DMS 273 (cell line): ENCODE measurements at regions not wholly inside any gene's neighbourhood (a gene's known extent, or its start where the extent isn't known, plus 50 kb on each side); places are given as distances from the start of the nearest gene placed in this dataset.

Experiments used
- DNase-seq: peaks from one replicate; lab custom pipeline; 2025; ENCODE audit not compliant: unreplicated experiment; lab: John Stamatoyannopoulos, UW

DNA sequence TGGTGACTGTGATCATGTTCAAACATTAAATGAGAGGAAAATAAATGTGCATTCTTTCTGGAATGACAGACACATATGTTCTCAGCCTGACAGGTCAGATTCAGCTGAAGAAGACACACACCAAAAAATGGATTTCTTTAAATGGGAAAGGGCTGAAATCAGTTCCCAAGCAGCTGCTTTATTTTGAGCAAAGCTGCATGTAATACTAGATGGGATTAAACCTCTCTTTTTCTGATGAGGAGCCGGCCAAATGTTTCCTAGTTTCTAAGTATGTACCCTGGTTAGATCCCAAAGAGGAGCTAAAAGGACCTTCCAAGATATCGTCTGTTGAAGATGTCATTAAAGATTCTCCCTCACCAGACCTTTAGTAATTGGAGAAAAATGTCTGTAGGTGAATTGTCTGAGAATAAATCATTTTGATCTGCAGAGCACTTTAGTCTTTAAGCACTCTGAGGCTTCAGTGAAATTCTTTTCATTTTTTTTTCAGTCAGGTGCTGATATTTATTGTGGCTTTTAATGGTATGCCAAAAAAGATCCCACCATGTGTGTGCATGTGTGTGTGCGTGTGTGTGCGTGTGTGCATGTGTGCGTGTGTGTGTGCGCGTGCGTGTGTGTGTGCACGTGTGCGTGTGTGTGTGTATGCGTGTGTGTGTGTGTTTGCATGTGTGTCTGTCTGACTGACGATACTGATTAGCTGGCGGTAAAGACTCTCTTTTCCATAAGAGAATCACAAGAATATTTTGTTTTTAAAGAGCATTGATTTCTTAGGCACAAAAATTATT is 175.8 kb downstream of the IRS1 start:
- peak; percentile 18 for DNase-seq

DNA sequence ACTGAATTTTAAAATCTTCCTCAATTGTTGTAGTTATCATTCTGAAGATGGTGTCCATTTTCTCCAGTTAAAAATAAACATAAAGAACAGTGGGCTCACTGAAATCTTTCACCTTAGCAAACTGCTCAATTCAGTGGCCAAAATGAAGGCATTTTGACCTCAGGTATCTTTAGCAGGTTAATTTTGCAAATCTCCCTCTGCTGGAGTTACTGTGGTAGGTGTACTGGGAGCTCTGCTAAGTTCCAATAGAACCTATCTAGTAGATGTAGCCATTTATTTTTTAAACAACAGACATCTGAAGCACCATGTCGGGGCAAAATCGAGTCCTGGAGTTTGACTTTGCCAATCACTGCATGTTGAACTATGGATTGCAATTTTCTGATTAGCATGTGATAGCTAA is 177.1 kb downstream of the IRS1 start:
- peak; percentile 9 for DNase-seq

DNA sequence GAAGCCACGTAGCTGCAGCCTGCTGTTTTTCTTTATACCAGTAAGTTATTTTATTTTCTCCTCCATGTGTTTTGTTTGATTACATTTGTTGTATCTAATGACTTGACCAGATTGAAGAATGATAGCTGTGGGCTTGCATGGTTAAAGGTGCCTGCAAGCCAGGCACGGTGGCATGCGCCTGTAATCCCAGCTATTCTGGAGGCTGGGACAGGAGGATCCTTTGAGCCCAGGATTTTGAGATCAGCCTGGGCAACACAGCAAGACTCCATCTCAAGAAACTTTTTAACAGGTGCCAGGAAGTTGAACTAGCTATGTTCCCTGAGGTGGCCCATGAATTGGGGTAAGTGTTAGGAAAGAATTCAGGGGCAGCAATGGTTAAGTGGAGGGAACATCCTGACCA is 179.4 kb downstream of the IRS1 start:
- no peak for DNase-seq

DNA sequence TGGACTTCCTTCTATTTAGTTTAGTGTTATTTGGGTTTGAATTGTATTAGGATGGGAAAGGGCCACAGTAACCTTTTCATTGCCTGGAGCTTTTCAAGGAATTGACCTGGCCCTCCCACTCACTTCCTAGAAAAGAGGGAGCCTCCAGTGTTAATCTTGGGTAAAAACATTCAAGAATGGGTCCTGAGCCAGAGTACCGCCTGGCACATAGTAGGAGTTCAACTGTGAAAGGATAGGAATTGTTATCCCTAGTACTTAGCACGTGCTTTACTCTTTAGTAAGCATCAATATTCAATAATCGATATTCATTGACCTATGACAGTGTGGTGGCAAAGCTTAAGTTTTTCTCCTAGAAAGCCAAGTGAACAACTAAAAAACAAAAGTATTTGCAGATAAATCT is 179.9 kb downstream of the IRS1 start:
- no peak for DNase-seq

DNA sequence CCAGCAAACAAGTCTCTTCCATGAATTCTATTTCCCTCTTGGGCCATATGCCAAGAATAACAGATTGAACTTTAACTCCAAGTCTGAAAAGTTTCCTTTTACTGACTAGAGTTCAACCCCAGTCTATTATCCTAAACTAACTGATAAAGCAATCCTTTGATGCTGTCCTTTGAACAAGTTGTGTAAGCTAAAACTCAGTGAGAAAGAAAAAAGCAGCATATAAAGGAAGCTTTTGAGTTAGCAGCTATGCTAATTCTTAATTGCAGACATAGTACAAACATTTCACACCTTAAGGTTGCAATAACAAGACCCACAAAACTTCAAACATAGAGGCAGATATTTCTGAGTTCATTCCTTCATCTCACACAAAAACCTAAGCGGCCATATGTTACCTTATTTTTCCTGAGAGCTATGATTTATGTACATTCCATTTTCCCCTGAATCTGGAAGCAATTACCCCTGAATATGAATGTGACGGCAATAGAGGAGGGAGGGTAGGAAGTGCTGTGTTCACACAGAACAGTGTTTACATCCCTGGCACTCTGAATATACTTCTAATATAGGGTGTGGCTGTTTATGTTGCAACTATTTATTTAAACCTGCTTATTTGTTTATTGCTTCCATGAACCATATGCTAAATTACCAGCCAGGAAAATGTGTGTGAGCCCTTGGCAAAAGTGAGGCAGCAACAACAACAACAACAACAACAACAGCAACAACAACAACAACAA is 180.6 kb downstream of the IRS1 start:
- peak; percentile 69 for DNase-seq

DNA sequence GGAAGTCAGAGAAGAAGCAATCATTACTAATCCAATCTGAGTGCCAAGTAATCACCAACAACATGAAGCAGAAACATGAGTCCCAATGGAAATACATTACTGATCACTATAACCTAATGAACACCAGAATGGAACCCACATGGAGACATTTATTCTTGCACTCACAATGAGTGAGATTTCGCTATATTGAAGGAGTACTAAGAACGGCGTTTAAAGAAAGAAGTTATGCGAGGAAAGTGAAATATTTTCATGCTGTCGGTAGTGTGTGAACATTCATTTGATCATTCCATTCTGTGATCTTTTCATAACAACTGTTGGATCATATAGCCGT is 181.1 kb downstream of the IRS1 start:
- no peak for DNase-seq

DNA sequence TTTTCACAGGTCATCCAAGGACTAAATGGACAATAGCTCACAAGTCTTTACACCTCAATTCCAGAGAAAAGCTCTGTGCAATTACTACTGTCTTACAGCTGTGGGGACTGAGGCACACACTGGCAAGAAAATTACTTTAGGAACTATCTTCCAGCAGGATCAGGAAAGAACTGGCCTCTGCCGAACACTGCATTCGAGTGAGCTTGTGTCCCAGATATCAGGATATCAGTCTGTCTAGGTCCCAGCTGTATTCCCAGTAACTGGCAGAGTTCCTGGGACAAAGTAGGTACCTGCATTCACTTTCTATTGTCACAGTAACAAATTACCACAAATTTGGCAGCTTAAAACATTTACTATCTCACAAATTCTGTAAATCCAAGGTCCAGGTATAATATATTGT is 183.7 kb downstream of the IRS1 start:
- no peak for DNase-seq

DNA sequence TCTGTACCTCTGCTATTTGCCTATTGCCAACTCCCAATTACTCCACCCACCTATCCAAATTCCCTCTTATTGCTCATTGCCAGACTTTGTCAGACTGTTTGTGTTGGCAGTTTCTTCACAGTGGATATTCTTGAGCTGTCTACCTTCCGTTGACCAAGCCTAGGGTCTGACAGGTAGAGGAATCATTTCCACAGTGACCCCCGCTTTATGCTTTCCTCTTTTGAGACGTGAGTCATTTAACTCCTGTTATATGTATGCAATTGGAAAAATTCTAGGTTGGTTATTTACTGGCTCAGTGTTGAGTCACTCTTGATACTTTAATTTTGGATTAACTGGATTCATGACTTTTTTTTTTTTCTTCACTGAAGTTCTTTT is 187.7 kb downstream of the IRS1 start:
- DNase-seq = no peak

DNA sequence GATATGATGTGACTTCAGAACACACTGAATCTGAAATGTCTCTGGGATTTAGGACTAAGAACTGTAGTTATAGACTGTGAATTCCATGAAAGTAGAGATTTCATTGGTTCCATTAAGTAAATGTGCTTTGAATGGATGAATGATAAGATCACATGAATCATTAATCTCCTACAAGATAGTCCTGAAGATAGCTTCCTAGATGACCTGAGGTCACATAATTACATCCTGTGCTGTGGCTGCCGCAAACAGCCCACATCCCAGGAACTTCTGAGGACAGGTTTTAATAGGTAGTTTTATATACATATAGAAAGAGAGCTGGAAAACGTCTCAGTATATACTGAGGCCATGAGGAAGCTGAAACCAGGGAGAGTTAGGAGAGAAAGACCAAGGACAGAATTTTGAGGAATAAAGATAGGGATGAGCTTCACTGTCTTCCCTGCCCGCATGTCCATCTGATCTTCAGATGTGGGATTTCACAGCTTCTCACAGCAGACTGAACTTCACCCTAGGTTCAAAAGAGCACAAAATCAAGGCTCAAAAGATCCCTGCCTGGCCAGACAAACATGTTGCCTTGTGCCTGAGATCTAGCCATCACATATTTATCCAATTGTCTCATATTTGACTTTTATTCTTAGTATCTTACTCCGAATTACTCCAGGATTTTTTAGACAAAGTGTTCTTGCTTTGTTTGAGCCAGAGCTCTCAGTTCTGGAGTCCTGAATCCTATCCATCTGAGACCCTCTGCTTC is 188.2 kb downstream of the IRS1 start:
- no peak for DNase-seq

DNA sequence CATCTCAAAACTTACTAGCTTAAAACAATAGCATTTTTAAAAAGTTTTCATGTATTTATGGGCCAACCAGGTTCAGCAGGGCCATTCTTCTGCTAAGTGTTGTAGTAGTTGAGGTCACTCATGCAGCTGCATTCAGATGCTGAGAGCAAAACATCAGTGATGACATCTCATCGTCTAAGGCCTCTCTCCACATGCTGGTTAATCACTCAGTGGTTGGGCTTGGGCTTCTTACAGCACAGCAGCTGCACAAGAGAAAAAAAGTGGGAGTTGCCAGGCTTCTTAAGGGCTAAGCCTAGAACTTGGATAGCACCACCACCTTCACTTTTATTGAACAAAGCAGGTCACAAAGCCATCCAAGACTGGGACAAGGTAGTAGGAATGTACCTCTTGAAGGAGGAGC is 190.3 kb downstream of the IRS1 start:
- no peak for DNase-seq

DNA sequence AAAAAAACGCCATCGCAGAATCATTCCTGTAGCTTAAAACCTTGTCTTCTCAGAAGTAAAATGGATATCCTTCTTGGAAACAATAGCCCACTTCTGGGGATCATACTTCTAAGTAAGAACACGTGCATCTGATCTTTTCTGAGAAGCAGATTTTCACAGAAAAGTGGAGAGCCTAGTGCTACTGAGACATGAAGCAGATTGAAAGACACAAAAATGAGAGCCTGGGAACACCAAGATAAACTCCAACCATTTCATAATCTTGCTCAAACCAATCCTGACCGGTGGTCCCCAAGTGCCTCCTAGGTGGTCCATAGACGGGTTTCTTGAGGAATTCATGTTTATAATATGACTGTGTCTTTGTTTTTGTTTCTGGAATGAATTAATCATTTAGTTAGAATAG is 191.2 kb downstream of the IRS1 start:
- no peak for DNase-seq

DNA sequence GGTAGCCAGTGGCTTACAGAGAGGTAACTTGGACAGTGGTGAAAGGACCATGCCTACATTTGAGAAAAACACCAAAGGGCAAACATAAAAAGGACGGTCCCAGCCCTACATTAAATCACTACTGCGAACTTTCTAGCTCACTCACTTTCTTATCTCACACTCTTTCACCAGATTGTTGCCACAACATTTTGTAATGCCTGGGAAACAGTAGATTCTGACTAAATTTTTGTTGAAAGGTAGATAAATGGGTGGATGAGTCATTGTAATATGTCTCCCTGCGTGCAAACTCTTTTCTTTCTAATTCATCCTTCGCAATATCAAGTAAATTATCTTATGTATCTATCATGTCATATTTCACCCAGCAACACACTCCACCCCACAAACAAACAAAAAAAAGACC is 192.2 kb downstream of the IRS1 start:
- DNase-seq = no peak

DNA sequence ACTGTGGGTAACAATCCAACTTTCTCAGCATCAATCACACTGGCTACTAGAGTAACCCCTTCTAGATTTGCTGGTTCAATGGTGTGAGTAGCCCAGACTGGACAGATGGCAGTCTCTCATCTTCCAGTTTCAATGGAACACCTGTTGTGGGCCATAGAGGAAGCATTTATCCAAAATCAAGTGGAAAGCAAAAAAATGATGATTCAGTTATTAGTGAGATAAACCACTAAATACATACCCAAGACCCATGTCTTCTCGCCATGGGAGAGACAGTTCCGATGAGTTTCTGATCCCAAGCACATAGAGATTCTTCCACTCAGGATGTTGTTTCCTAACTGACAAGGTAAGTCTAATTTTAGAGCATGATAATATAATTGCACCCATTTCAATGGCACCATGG is 194.0 kb downstream of the IRS1 start:
- no peak for DNase-seq

DNA sequence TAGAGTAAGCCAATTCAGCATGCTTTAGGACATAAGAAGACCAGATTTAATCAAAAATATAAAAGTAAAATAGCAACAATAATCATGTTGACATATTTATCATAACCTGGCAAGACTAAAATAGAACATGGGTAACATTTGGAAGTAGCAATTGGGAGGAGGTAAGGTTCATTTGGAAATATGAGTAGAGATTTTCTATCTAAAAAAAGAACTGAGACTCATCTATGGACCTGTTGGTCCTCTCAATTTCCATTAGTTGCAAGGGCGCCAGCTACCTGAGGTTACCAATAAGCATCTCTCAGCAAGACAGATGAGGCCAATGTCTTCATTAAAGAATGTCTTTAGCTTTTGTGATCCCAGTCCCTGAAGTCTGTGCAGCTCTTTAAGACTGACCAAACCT is 196.0 kb downstream of the IRS1 start:
- no peak for DNase-seq

DNA sequence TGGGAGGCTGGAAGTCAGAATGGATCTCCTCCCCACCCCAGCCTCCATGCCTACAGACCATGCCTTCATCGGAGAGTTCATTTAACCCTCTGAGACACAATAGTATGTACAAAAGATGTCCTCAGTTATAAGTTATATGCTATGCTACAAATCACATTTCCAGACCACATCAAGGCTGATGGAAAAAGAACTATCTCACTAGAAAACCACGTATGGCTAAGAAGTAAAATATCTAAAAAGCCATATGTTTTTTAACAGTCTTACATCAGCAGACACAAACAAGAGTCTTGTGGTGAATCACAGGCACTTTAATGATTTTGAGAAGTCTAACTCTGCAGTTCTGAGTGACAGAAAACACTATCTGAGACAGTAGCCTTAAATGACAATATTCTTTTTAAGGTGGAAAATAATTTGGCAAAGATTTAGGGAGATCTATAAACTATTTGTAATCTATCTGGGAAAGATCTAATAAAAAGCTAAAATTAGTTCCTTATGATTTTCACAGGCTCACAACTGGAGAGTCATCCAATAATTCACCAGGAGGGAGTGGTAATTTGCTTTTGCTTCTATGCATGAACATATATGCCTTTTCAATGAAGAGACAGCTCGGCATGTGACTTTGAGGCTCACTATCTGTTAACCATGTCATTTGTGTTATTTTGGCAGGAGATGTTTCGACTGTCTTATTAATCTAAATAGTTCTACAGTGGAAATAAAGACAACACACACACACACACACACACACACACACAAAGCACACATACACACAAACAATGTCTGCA is 197.5 kb downstream of the IRS1 start:
- DNase-seq = no peak

DNA sequence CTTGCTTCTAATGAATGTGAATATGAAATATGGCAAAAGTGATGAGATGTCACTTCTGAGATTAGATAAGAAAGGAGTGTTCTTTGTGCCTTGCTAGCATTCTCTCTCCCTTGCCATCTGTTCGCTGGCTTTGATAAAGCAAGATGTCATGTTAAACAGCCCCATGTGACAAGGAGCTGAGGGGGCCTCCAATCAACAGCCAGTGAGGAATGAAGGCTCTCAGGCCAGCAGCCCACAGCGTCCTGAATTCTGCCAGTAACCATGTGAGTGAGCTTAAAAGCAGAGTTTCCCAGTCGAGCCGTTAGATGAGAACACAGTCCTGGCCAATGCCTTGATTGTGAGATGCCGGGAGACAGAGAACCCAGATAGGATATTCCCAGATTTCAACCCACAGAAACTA is 198.8 kb downstream of the IRS1 start:
- peak; percentile 13 for DNase-seq

DNA sequence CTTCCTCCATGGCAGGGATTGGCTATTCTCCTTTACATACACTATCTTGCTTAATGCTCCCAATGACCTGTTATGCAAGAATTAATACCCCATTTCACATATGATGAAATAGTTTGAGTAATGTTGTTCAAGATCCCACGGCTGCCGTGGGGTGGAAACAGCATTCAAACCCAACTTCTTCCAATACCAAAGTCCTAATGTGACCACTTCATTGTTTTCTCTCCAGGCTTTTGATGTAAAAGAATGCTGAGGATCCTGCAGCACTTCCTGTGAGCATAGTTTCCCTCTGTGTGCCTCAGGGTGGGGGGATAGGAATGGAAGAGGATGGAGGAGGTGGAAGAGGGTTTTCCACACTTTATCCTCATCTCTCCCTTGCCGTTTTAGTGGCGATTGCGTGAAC is 199.4 kb downstream of the IRS1 start:
- no peak for DNase-seq

DNA sequence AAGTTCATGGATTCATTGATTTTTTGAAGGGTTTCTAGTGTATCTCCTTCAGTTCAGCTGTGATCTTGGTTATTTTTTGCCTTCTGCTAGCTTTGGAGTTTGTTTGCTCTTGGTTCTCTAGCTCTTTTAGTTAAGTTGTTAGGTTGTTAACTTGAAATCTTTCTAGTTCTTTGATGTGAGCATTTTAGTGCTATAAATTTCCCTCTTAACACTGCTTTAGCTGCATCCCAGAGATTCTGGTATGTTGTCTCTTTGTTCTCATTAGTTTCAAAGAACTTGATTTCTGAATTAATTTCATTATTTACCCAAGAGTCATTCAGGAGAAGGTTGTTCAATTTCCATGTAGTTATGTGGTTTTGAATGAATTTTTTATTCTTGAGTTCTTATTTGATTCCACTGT is 210.6 kb downstream of the IRS1 start:
- DNase-seq = no peak

DNA sequence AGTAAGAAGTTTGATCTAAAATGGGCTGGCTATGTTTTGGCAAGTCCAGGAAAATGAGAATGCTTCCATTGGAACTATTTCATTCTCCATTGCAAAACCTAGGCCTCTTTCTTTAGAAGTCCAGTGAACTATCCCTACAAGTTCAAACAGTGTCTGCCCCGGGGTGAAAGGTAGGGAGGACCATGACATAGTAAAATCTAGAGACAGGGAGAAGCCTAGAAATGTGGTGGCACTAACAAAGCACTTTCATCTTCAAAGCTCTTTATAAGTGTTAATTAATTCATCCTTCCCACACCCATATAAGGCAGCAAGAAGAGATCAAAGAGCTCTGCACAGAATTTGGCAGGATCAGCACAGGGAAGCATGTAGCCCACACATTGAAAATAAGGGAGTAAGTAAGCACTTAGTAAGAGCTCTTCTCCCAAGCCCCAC is 214.5 kb downstream of the IRS1 start:
- no peak for DNase-seq

DNA sequence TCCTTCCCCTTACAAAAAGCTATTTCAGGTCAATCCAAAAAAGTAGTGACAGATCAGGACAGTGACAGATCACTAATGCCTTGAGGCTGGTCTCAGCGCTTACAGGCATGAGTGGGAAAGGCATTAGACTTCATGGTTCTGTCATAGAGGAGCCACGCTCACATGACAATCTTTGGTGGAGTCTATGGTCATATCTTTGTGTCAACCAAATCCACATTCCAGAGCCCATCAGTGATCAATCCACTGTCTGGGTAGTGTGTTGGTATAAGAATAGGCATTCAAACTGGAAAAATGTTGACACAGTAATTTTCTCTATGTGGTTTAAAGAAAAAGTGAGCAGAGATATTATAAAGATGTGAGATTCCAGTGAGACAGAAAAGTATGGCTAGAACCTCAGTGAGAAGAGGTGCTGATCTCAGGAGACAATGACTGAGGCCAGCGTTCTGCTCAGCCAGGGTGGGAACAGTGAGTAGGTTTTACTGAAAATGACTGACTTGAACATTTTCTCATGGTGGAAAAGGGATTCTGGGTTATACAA is 215.0 kb downstream of the IRS1 start:
- no peak for DNase-seq

DNA sequence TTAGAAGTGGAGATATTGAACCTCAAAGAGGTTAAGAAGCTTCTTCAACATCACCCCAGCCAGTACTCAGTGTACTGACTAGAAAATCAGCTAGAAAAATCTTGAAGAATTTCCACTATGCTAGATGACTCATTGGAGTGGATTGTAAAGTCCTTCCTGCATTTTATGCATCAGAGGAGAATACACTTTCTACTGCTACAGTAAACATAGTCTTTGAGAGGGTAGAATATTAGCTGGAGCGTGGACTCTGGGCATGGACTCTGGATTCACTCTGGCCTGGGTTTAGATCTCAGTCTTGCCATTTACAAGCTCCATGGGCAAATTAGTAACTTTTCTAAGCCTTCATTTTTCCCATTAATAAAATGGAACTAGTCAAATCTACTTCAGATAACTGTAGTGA is 215.9 kb downstream of the IRS1 start:
- DNase-seq = no peak
